Smooth muscle cell (in vitro differentiated cells): ENCODE measurements at regions not wholly inside any gene's neighbourhood (a gene's known extent, or its start where the extent isn't known, plus 50 kb on each side); places are given as distances from the start of the nearest gene placed in this dataset.
"Not testable (repeated sequence)": the region's sequence is repeated elsewhere in the genome, so short reads cannot be mapped to it uniquely, and the experiment has no call there.

ENCODE experiments used
- DNase-seq: peaks from one replicate; lab custom pipeline; 2025; ENCODE audit not compliant: unreplicated experiment; lab: John Stamatoyannopoulos, UW
- H2AFZ ChIP-seq: fragments of 200-600 bp; sonication (generic); 2 replicates; pipeline ENCODE4 v1.6.0; 2016; ENCODE audit warnings: antibody characterized with exemption, low read depth, mild to moderate bottlenecking
- H3F3A ChIP-seq: fragments of 200-600 bp; sonication (generic); 2 replicates; pipeline ENCODE4 v1.6.0; 2017; ENCODE audit warnings: antibody characterized with exemption, low read depth
- H3K27ac ChIP-seq: fragments of 200-600 bp; sonication (generic); 2 replicates; pipeline ENCODE4 v1.5.1; 2016; ENCODE audit warnings: low read depth, mild to moderate bottlenecking
- H3K27me3 ChIP-seq: fragments of 200-600 bp; sonication (generic); 2 replicates; pipeline ENCODE4 v1.6.1; 2016; ENCODE audit warnings: low read depth, mild to moderate bottlenecking
- H3K36me3 ChIP-seq: fragments of 200-600 bp; sonication (generic); 2 replicates; pipeline ENCODE4 v1.5.1; 2016; ENCODE audit warnings: low read depth
- H3K4me1 ChIP-seq: fragments of 200-600 bp; sonication (generic); 2 replicates; pipeline ENCODE4 v1.5.1; 2016; ENCODE audit warnings: low read depth
- H3K4me2 ChIP-seq: fragments of 200-600 bp; sonication (generic); 2 replicates; pipeline ENCODE4 v1.6.0; 2016; ENCODE audit warnings: mild to moderate bottlenecking
- H3K4me3 ChIP-seq: fragments of 200-600 bp; sonication (generic); 2 replicates; pipeline ENCODE4 v1.5.1; 2016; ENCODE audit warnings: mild to moderate bottlenecking
- H3K79me2 ChIP-seq: fragments of 200-600 bp; sonication (generic); 2 replicates; pipeline ENCODE4 v1.6.0; 2016; ENCODE audit warnings: low read depth, mild to moderate bottlenecking
- H3K9ac ChIP-seq: fragments of 200-600 bp; sonication (generic); 2 replicates; pipeline ENCODE4 v1.6.0; 2016; ENCODE audit warnings: low read depth
- H3K9me3 ChIP-seq: fragments of 200-600 bp; sonication (generic); replicated peaks from 2 replicates; pipeline ENCODE4 v1.5.1; 2016; ENCODE audit warnings: low read depth
- H4K20me1 ChIP-seq: fragments of 200-600 bp; sonication (generic); 2 replicates; pipeline ENCODE4 v1.6.0; 2016; ENCODE audit warnings: low read depth
- CTCF ChIP-seq: fragments of 200-600 bp; sonication (generic); IDR thresholded peaks from 2 replicates; pipeline ENCODE4 v1.5.1; 2017; ENCODE audit warnings: borderline replicate concordance, mild to moderate bottlenecking, antibody characterized with exemption; ENCODE audit not compliant: insufficient read depth, poor library complexity, severe bottlenecking
- WGBS: methylation state at CpG from one replicate; pipeline ENCODE4 v1.1.7; 2016; ENCODE audit warnings: low lambda C conversion rate; 5-methylcytosine and 5-hydroxymethylcytosine counted together

GRCh38 chr12:73659802-73660201, 877.8 kb upstream of the ATXN7L3B start:
- WGBS = 92% methylated on average over 1 of the region's 1 CpG
- no peak for TF ChIP-seq CTCF
- no peak overlapping the region for H3K9ac ChIP-seq

GRCh38 chr12:73665193-73665592, 872.4 kb upstream of the ATXN7L3B start:
- no peaks in the 10 kb centered on the region for H3K27me3 ChIP-seq
- no peak overlapping the region for H3K9ac ChIP-seq
- no peaks in the 10 kb centered on the region for H3F3A ChIP-seq
- no peak overlapping the region for H3K27ac ChIP-seq
- no peaks in the 10 kb centered on the region for H4K20me1 ChIP-seq
- no peak overlapping the region for H2AFZ ChIP-seq
- H3K4me2 ChIP-seq = no peak overlapping the region
- no peaks in the 10 kb centered on the region for H3K4me1 ChIP-seq
- TF ChIP-seq CTCF = no peak
- H3K36me3 ChIP-seq = no peaks in the 10 kb centered on the region
- H3K79me2 ChIP-seq = no peaks in the 10 kb centered on the region
- no peaks in the 10 kb centered on the region for H3K9me3 ChIP-seq
- no peak overlapping the region for H3K4me3 ChIP-seq
- DNase-seq = no peak
- WGBS = 93% methylated on average over 16 of the region's 16 CpGs

More at GRCh38 chr12:73659802-73660201, 877.8 kb upstream of the ATXN7L3B start:
- Histone ChIP-seq H3K36me3 (no peaks in the 10 kb centered on the region), H2AFZ (no peak overlapping the region), H4K20me1 (no peaks in the 10 kb centered on the region), H3K4me1 (no peaks in the 10 kb centered on the region), H3F3A (no peaks in the 10 kb centered on the region), H3K9me3 (no peaks in the 10 kb centered on the region), H3K27ac (no peak overlapping the region), H3K4me3 (no peak overlapping the region), H3K4me2 (no peak overlapping the region), H3K27me3 (no peaks in the 10 kb centered on the region), H3K79me2 (no peaks in the 10 kb centered on the region)
- no peak for DNase-seq

GRCh38 chr12:73671550-73671949, 866.1 kb upstream of the ATXN7L3B start:
- H3K27me3 ChIP-seq, H3F3A ChIP-seq, H3K27ac ChIP-seq, DNase-seq, H3K4me1 ChIP-seq, H3K36me3 ChIP-seq, H3K4me2 ChIP-seq, H3K79me2 ChIP-seq, H3K9ac ChIP-seq, H4K20me1 ChIP-seq, H3K9me3 ChIP-seq, H2AFZ ChIP-seq, H3K4me3 ChIP-seq: not testable (repeated sequence)
- WGBS = 88% methylated on average over 3 of the region's 3 CpGs

- no peaks in the 10 kb centered on the region for H3F3A ChIP-seq
- H3K27me3 ChIP-seq = no peaks in the 10 kb centered on the region
- H2AFZ ChIP-seq = no peak overlapping the region
- no peak for DNase-seq
- H3K27ac ChIP-seq = no peak overlapping the region
- H3K4me1 ChIP-seq = no peaks in the 10 kb centered on the region
- H3K79me2 ChIP-seq = no peaks in the 10 kb centered on the region
- no peaks in the 10 kb centered on the region for H4K20me1 ChIP-seq
- H3K9me3 ChIP-seq = no peaks in the 10 kb centered on the region
- H3K4me2 ChIP-seq = no peak overlapping the region
- H3K36me3 ChIP-seq = no peaks in the 10 kb centered on the region
- no peak overlapping the region for H3K4me3 ChIP-seq
- no peak overlapping the region for H3K9ac ChIP-seq
- WGBS = 85% methylated on average over 4 of the region's 4 CpGs
- no peak for TF ChIP-seq CTCF
Measured at GRCh38 chr12:73677520-73678291, 859.9 kb upstream of the ATXN7L3B start.
